ENCODE measurements at regions not wholly inside any gene's neighbourhood (a gene's known extent, or its start where the extent isn't known, plus 50 kb on each side); places are given as distances from the start of the nearest gene placed in this dataset.

- no peak for DNase-seq
- Histone ChIP-seq H3K36me3 (replicated peaks; ENCODE audit: insufficient read depth, low read length) (no peaks in the 10 kb centered on the region), H3K27me3 (replicated peaks; ENCODE audit: insufficient read depth, low read length) (no peaks in the 10 kb centered on the region), H4K20me1 (ENCODE audit: insufficient read depth, low read length) (no peaks in the 10 kb centered on the region), H2AFZ (ENCODE audit: low read length) (no peak overlapping the region), H3F3A (ENCODE audit: insufficient read depth, low read length) (no peaks in the 10 kb centered on the region), H3K4me3 (ENCODE audit: low read length) (no peak overlapping the region), H3K4me2 (ENCODE audit: low read depth, low read length) (no peak overlapping the region), H3K9me2 (replicated peaks; ENCODE audit: insufficient read depth, low read length) (no peaks in the 10 kb centered on the region), H3K9me3 (replicated peaks; ENCODE audit: insufficient read depth, low read length) (no peaks in the 10 kb centered on the region), H3K4me1 (ENCODE audit: low read length) (no peaks in the 10 kb centered on the region), H3K9ac (ENCODE audit: low read length) (no peak overlapping the region), H3K79me2 (ENCODE audit: low read length) (no peaks in the 10 kb centered on the region), H3K27ac (ENCODE audit: low read length) (no peak overlapping the region)
- TF ChIP-seq EZH2 (optimal IDR thresholded peaks at IDR 0.05; ENCODE audit: low read depth, low read length) (no peak), EZH2phosphoT487 (IDR thresholded peaks at IDR 0.05; ENCODE audit: low read length) (no peak), CTCF (IDR thresholded peaks at IDR 0.05; ENCODE audit: low read length) (no peak)
These were observed 811.1 kb downstream of the KCNJ18 start for GRCh38 chr17:22503322-22503899.

DNA sequence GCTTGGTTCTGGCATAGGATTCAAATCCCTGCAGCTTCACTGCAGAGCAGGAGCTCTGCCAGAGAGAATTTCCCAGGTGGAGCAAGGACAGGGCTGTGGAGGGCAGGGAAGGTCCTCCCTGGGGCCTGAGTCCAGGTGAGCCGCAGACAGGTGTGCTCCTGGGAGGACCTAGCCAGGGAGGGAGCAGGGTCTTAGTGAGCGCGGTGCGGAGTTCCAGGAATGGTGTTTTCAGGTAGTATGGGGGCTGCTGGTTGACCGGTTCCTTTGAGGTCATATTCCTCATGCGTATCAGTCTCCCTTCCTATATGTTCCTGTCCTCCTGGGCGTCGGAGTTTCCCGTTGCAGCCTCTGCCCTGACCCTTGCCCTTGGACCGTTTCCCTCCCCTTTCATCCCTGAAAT, 813.3 kb downstream of the KCNJ18 start:
- DNase-seq, result no peak
- no peak overlapping the region for H3K9ac ChIP-seq (ENCODE audit: low read length)
- H3F3A ChIP-seq (ENCODE audit: insufficient read depth, low read length), result no peaks in the 10 kb centered on the region
- H4K20me1 ChIP-seq (ENCODE audit: insufficient read depth, low read length), result no peaks in the 10 kb centered on the region
- no peak overlapping the region for H3K27ac ChIP-seq (ENCODE audit: low read length)
- H2AFZ ChIP-seq (ENCODE audit: low read length), result no peak overlapping the region
- H3K4me1 ChIP-seq (ENCODE audit: low read length), result no peaks in the 10 kb centered on the region
- no peaks in the 10 kb centered on the region for H3K27me3 ChIP-seq (replicated peaks; ENCODE audit: insufficient read depth, low read length)
- no peaks in the 10 kb centered on the region for H3K79me2 ChIP-seq (ENCODE audit: low read length)
- H3K4me3 ChIP-seq (ENCODE audit: low read length), result no peak overlapping the region
- no peaks in the 10 kb centered on the region for H3K36me3 ChIP-seq (replicated peaks; ENCODE audit: insufficient read depth, low read length)
- no peaks in the 10 kb centered on the region for H3K9me3 ChIP-seq (replicated peaks; ENCODE audit: insufficient read depth, low read length)
- TF ChIP-seq CTCF (IDR thresholded peaks at IDR 0.05; ENCODE audit: low read length) (no peak), EZH2phosphoT487 (IDR thresholded peaks at IDR 0.05; ENCODE audit: low read length) (no peak), EZH2 (optimal IDR thresholded peaks at IDR 0.05; ENCODE audit: low read depth, low read length) (no peak)
- no peaks in the 10 kb centered on the region for H3K9me2 ChIP-seq (replicated peaks; ENCODE audit: insufficient read depth, low read length)
- H3K4me2 ChIP-seq (ENCODE audit: low read depth, low read length), result no peak overlapping the region

DNA sequence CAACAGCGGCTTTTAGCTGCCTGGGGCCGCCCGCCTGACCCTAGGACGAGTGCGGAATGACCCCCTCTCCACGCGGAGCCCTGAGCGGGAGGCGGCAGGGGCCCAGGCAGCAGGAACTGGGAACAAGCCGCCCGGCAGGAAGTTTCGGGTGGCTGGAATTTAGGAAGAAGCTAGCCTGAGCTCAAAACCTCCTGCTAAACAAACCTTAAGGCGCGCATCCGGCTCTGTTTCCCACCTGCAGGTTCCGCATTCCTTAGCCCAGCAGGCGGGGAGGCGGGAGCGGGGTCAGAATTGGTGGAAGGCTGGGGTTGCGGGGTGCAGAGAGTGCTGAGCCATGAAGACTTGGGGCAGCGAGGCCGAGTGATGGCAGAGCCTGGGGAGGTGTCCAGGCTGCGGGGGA, 813.9 kb downstream of the KCNJ18 start:
- H3K4me3 ChIP-seq (ENCODE audit: low read length), result no peak overlapping the region
- no peak overlapping the region for H3K4me2 ChIP-seq (ENCODE audit: low read depth, low read length)

More for the DNA sequence above, 813.9 kb downstream of the KCNJ18 start:
- Histone ChIP-seq H3K4me1 (ENCODE audit: low read length) (no peaks in the 10 kb centered on the region), H4K20me1 (ENCODE audit: insufficient read depth, low read length) (no peaks in the 10 kb centered on the region), H3K9me2 (replicated peaks; ENCODE audit: insufficient read depth, low read length) (no peaks in the 10 kb centered on the region), H3K36me3 (replicated peaks; ENCODE audit: insufficient read depth, low read length) (no peaks in the 10 kb centered on the region), H3K9me3 (replicated peaks; ENCODE audit: insufficient read depth, low read length) (no peaks in the 10 kb centered on the region), H3F3A (ENCODE audit: insufficient read depth, low read length) (no peaks in the 10 kb centered on the region), H2AFZ (ENCODE audit: low read length) (no peak overlapping the region), H3K27ac (ENCODE audit: low read length) (no peak overlapping the region), H3K9ac (ENCODE audit: low read length) (no peak overlapping the region), H3K27me3 (replicated peaks; ENCODE audit: insufficient read depth, low read length) (no peaks in the 10 kb centered on the region), H3K79me2 (ENCODE audit: low read length) (no peaks in the 10 kb centered on the region)
- no peak for DNase-seq
- no peak for TF ChIP-seq CTCF (IDR thresholded peaks at IDR 0.05; ENCODE audit: low read length)
- no peak for TF ChIP-seq EZH2 (optimal IDR thresholded peaks at IDR 0.05; ENCODE audit: low read depth, low read length)
- TF ChIP-seq EZH2phosphoT487 (IDR thresholded peaks at IDR 0.05; ENCODE audit: low read length), result no peak
